Ascending aorta (tissue), 2 donors: ENCODE measurements at regions not wholly inside any gene's neighbourhood (a gene's known extent, or its start where the extent isn't known, plus 50 kb on each side); places are given as distances from the start of the nearest gene placed in this dataset.

Source experiments
- DNase-seq, 2 donors: peaks; one replicate each; pipeline ENCODE4 v3.0.0-alpha.2; 2019; ENCODE audit warnings: low spot score in 2 of 2
- H3K27ac ChIP-seq, 2 donors: fragments of 200-600 bp; sonication (generic); one replicate each; pipeline ENCODE4 v1.5.1; 2016 to 2017; ENCODE audit warnings: mild to moderate bottlenecking in 1 of 2
- H3K27me3 ChIP-seq: fragments of 200-600 bp; sonication (generic); one replicate; pipeline ENCODE4 v1.5.1; 2017
- H3K36me3 ChIP-seq, 2 donors: fragments of 200-600 bp; sonication (generic); one replicate each; pipeline ENCODE4 v1.5.1; 2016
- H3K4me1 ChIP-seq, 2 donors: fragments of 200-600 bp; sonication (generic); one replicate each; pipeline ENCODE4 v1.5.1; 2016 to 2017; ENCODE audit warnings: mild to moderate bottlenecking in 1 of 2
- H3K4me3 ChIP-seq, 2 donors: fragments of 200-600 bp; sonication (generic); one replicate each; pipeline ENCODE4 v1.5.1; 2016 to 2017; ENCODE audit warnings: mild to moderate bottlenecking in 1 of 2
- H3K9me3 ChIP-seq, 2 donors: fragments of 200-600 bp; sonication (generic); one replicate each; pipeline ENCODE4 v1.5.1; 2016
- CTCF ChIP-seq, 3 experiments: fragments of 200-600 bp in 2 of 3; fragments of 450-650 bp in 1 of 3; sonication (generic) in 2 of 3; IDR thresholded peaks; one replicate each; pipeline ENCODE4 v1.5.1; 2016 to 2019; ENCODE audit warnings: antibody characterized with exemption in 3 of 3, mild to moderate bottlenecking in 1 of 3, moderate library complexity in 1 of 3
- intact Hi-C: fragments of 100-400 bp; cut with DNase I; formaldehyde crosslinking; loops from one replicate; pipeline ENCODE4 v1.15.1; 2023

GRCh38 chr1:87212431-87213134 lies 116.1 kb upstream of the LMO4 start:
- no peak for DNase-seq
- Histone ChIP-seq H3K9me3 (no peaks in the 10 kb centered on the region), H3K27me3 (no peaks in the 10 kb centered on the region), H3K27ac (no peak overlapping the region), H3K4me1 (no peaks in the 10 kb centered on the region), H3K4me3 (no peak overlapping the region), H3K36me3 (no peaks in the 10 kb centered on the region)
- no peak for TF ChIP-seq CTCF (IDR thresholded peaks at IDR 0.05)
- intact Hi-C loops, result no loop called here

GRCh38 chr1:87213135-87213515 lies 115.6 kb upstream of the LMO4 start:
- Histone ChIP-seq H3K27me3 (no peaks in the 10 kb centered on the region), H3K27ac (no peak overlapping the region), H3K4me3 (no peak overlapping the region), H3K4me1 (no peaks in the 10 kb centered on the region), H3K36me3 (no peaks in the 10 kb centered on the region), H3K9me3 (no peaks in the 10 kb centered on the region)
- TF ChIP-seq CTCF (IDR thresholded peaks at IDR 0.05), result no peak
- DNase-seq, result no peak
- intact Hi-C loops, result no loop called here

- Histone ChIP-seq H3K4me1 (no peaks in the 10 kb centered on the region), H3K9me3 (no peaks in the 10 kb centered on the region), H3K27ac (no peak overlapping the region), H3K36me3 (no peaks in the 10 kb centered on the region), H3K27me3 (no peaks in the 10 kb centered on the region), H3K4me3 (no peak overlapping the region)
- intact Hi-C loops, result no loop called here
- DNase-seq, result no peak
- TF ChIP-seq CTCF (IDR thresholded peaks at IDR 0.05), result no peak
Observed at GRCh38 chr1:87215592-87215991, 113.1 kb upstream of the LMO4 start.

- Histone ChIP-seq H3K4me3 (no peak overlapping the region), H3K27me3 (no peaks in the 10 kb centered on the region), H3K27ac (no peak overlapping the region), H3K36me3 (no peaks in the 10 kb centered on the region), H3K9me3 (no peaks in the 10 kb centered on the region), H3K4me1 (no peaks in the 10 kb centered on the region)
- no peak for DNase-seq
- no peak for TF ChIP-seq CTCF (IDR thresholded peaks at IDR 0.05)
- intact Hi-C loops, result no loop called here
Observed at GRCh38 chr1:87218618-87219017, 110.1 kb upstream of the LMO4 start.

- H3K9me3 ChIP-seq, result no peaks in the 10 kb centered on the region
- H3K4me1 ChIP-seq, result no peaks in the 10 kb centered on the region
- H3K4me3 ChIP-seq, result no peak overlapping the region
- DNase-seq, result no peak
- no peaks in the 10 kb centered on the region for H3K27me3 ChIP-seq
- no peak overlapping the region for H3K27ac ChIP-seq
- TF ChIP-seq CTCF (IDR thresholded peaks at IDR 0.05), result no peak
- intact Hi-C loops, result no loop called here
- H3K36me3 ChIP-seq, result no peaks in the 10 kb centered on the region
Observed at GRCh38 chr1:87219141-87219540, 109.5 kb upstream of the LMO4 start.

GRCh38 chr1:87219626-87220025 lies 109.1 kb upstream of the LMO4 start:
- intact Hi-C loops, result no loop called here
- H3K4me1 ChIP-seq, result no peaks in the 10 kb centered on the region
- no peaks in the 10 kb centered on the region for H3K27me3 ChIP-seq
- no peak overlapping the region for H3K27ac ChIP-seq
- no peaks in the 10 kb centered on the region for H3K9me3 ChIP-seq
- TF ChIP-seq CTCF (IDR thresholded peaks at IDR 0.05), result no peak
- no peak for DNase-seq
- no peak overlapping the region for H3K4me3 ChIP-seq
- H3K36me3 ChIP-seq, result no peaks in the 10 kb centered on the region
